ENCODE measurements at regions not wholly inside any gene's neighbourhood (a gene's known extent, or its start where the extent isn't known, plus 50 kb on each side); places are given as distances from the start of the nearest gene placed in this dataset.

DNA sequence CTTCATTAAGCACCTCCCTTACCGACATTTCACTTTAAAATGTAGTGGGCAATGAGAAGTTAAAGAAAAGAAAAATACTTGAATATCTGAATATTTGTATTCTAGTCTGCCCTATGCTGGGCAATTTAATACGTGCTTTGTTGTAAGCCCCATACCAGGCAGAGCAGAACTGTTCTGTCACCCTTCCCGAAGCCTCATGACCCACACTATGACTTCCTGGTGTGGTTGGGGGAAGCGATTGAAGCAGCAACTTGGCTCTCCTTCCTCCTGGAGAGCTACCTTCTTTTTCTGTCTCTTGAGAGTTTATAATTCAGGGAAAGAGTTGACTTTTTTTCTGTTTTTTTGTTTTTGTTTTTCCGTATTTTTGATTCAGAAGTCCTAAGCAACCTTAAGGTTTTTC, 243.7 kb downstream of the INHBA start:
- no peak overlapping the region for H3K9ac ChIP-seq (ENCODE audit: low read depth, low read length)
- no peaks in the 10 kb centered on the region for H3K4me1 ChIP-seq (ENCODE audit: control insufficient read depth, insufficient read depth, low read length)
- no peak overlapping the region for H3K4me3 ChIP-seq (ENCODE audit: low read depth, low read length)
- no peaks in the 10 kb centered on the region for H3K27me3 ChIP-seq (ENCODE audit: control insufficient read depth, insufficient read depth, low read length)
- no peaks in the 10 kb centered on the region for H3K9me3 ChIP-seq (ENCODE audit: control insufficient read depth, insufficient read depth, low read length)
- H3K36me3 ChIP-seq (ENCODE audit: control insufficient read depth, insufficient read depth, low read length) = no peaks in the 10 kb centered on the region

DNA sequence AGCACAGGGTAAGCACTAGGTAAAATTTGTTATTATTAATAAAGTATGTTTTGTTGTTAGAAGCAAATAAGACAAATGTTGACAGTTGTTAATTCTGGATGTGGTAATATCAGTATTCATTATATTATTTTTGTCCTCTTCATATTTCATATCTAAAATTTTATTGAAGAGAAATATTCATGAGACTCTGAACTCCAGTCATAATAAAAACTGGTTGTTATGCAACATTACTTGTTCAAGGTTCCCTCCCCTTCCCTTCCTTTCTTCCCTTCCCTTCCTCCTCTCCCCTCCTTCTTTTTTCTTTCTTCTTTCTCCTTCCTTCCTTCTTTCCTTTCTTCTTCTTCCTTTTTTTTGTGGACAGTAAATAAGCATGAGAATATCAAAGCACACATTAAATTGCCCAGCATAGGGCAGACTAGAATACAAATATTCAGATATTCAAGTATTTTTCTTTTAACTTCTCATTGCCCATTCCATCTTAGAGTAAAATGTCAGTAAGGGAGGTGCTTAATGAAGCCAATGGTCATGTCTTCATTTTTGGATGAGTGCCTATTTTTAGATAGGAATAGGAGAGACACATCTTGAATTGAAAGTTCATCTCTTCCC, 245.0 kb downstream of the INHBA start:
- no peak overlapping the region for H3K9ac ChIP-seq (ENCODE audit: low read depth, low read length)
- H3K4me3 ChIP-seq (ENCODE audit: low read depth, low read length) = no peak overlapping the region
- no peaks in the 10 kb centered on the region for H3K27me3 ChIP-seq (ENCODE audit: control insufficient read depth, insufficient read depth, low read length)
- no peaks in the 10 kb centered on the region for H3K4me1 ChIP-seq (ENCODE audit: control insufficient read depth, insufficient read depth, low read length)
- no peaks in the 10 kb centered on the region for H3K9me3 ChIP-seq (ENCODE audit: control insufficient read depth, insufficient read depth, low read length)
- H3K36me3 ChIP-seq (ENCODE audit: control insufficient read depth, insufficient read depth, low read length) = no peaks in the 10 kb centered on the region

DNA sequence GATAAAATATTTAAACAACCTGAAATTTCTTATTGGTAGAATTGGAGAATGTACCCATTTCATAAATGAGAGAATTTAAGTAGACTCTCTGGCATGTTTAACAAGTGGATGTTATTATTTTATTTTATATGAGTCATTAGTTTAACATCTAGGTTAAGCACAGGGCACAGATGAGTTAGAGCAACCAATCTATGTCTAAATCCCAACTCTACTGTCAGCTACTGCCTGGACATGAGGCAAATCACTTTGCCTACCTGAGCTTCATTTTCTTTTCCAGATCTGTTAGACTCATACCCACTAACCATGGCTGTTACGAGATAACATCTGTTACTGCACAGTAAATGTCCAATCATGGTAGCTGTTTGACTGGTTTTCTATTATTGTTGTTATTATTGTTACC, 251.1 kb downstream of the INHBA start:
- no peak overlapping the region for H3K9ac ChIP-seq (ENCODE audit: low read depth, low read length)
- no peaks in the 10 kb centered on the region for H3K27me3 ChIP-seq (ENCODE audit: control insufficient read depth, insufficient read depth, low read length)
- no peaks in the 10 kb centered on the region for H3K36me3 ChIP-seq (ENCODE audit: control insufficient read depth, insufficient read depth, low read length)
- peaks cover under 1% of the 10 kb centered on the region for H3K4me1 ChIP-seq (ENCODE audit: control insufficient read depth, insufficient read depth, low read length)
- no peak overlapping the region for H3K4me3 ChIP-seq (ENCODE audit: low read depth, low read length)
- H3K9me3 ChIP-seq (ENCODE audit: control insufficient read depth, insufficient read depth, low read length) = no peaks in the 10 kb centered on the region

DNA sequence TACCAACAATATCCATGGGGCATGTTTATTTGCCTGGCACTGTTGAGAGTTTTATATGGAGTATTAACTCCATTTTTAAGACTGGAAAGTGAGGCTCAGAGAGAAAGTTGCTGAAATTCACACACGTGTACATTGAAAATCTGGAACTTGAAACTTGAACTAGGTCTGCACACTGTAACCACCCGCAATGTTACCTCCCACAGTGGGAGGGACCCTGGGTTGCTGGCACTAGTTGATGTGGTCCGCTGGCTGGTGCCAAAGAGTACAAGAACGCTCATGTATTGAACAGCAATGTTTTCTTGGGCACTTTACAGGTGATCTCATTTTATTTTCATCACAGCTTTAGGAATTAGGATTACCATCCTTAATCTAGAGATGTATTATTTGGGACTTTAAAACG, 253.2 kb downstream of the INHBA start:
- no peaks in the 10 kb centered on the region for H3K36me3 ChIP-seq (ENCODE audit: control insufficient read depth, insufficient read depth, low read length)
- no peaks in the 10 kb centered on the region for H3K27me3 ChIP-seq (ENCODE audit: control insufficient read depth, insufficient read depth, low read length)
- H3K4me3 ChIP-seq (ENCODE audit: low read depth, low read length) = no peak overlapping the region
- no peak overlapping the region for H3K9ac ChIP-seq (ENCODE audit: low read depth, low read length)
- peaks cover 10% of the 10 kb centered on the region for H3K4me1 ChIP-seq (ENCODE audit: control insufficient read depth, insufficient read depth, low read length)
- no peaks in the 10 kb centered on the region for H3K9me3 ChIP-seq (ENCODE audit: control insufficient read depth, insufficient read depth, low read length)

DNA sequence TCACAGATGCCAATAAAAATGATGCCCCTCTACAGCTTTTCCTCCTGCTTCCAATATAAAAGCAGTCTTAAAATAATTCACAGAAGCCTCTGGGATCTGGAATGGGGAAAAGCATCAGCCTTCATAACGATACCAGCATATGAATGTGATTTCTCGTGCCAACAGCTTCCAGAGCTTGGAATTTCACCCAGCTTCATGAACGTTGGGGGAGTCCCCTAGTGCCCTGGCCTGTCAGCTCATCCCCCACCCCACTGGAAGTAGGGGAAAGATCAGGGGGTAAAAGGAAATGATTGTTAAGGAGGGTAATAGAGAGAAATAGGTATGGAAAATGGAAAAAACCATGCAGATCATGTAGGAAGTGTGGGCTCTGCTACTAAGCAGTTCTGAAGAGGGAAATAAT, 253.6 kb downstream of the INHBA start:
- H3K9me3 ChIP-seq (ENCODE audit: control insufficient read depth, insufficient read depth, low read length) = no peaks in the 10 kb centered on the region
- no peaks in the 10 kb centered on the region for H3K36me3 ChIP-seq (ENCODE audit: control insufficient read depth, insufficient read depth, low read length)
- H3K27me3 ChIP-seq (ENCODE audit: control insufficient read depth, insufficient read depth, low read length) = no peaks in the 10 kb centered on the region
- H3K4me1 ChIP-seq (ENCODE audit: control insufficient read depth, insufficient read depth, low read length) = peaks cover 10% of the 10 kb centered on the region
- H3K4me3 ChIP-seq (ENCODE audit: low read depth, low read length) = no peak overlapping the region
- H3K9ac ChIP-seq (ENCODE audit: low read depth, low read length) = no peak overlapping the region

DNA sequence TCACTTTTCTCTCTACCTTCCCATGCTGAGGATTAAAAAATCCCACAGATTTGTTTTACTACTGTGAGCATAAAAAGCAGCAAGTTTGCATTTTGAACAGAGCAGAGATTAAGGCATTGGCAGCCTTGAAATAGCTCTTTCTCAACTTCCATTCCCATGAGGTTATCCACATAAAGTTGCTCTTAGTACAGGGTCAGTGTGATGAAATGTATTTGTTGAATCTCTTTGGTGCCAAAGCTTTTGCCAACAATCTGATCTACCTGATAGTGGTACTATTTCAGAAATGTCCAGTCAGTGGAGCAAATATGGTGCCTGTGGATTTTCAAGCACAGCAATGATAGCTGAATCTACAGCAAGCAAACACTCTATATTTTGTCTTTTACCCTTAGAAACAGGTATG, 254.8 kb downstream of the INHBA start:
- no peaks in the 10 kb centered on the region for H3K9me3 ChIP-seq (ENCODE audit: control insufficient read depth, insufficient read depth, low read length)
- peaks cover 10% of the 10 kb centered on the region for H3K4me1 ChIP-seq (ENCODE audit: control insufficient read depth, insufficient read depth, low read length)
- H3K9ac ChIP-seq (ENCODE audit: low read depth, low read length) = no peak overlapping the region
- H3K4me3 ChIP-seq (ENCODE audit: low read depth, low read length) = no peak overlapping the region
- no peaks in the 10 kb centered on the region for H3K27me3 ChIP-seq (ENCODE audit: control insufficient read depth, insufficient read depth, low read length)
- no peaks in the 10 kb centered on the region for H3K36me3 ChIP-seq (ENCODE audit: control insufficient read depth, insufficient read depth, low read length)

DNA sequence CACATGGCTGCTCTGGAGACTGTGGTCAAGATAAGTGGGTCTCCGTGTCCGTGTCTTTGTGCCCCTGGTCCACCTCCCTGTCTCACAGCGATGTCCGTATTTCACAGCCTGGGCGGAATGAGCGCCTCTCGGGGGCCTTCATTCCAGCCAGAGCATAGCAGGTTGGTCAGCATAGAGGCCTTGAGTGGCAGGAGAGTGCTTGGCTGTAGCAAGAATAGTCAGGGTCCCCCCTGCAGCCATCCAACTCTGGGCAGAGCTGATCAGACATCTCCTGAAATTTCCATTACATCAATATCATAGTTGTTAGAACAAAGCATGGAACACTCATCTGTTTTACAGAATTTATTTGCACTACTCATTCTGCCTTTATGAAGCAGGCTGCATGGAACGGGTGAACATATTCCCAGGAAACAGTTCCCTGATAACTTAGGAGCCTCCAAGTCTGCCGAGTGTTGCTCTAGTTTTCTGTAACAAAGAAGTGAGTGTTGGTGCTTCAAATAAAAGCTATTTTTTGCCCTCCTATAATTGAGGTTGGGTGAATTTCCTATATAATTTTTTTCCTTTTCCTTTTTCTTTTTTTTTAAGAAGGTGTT, 255.3 kb downstream of the INHBA start:
- Histone ChIP-seq H3K9me3 (ENCODE audit: control insufficient read depth, insufficient read depth, low read length) (no peaks in the 10 kb centered on the region), H3K4me1 (ENCODE audit: control insufficient read depth, insufficient read depth, low read length) (peaks cover 10% of the 10 kb centered on the region), H3K36me3 (ENCODE audit: control insufficient read depth, insufficient read depth, low read length) (no peaks in the 10 kb centered on the region), H3K4me3 (ENCODE audit: low read depth, low read length) (no peak overlapping the region), H3K27me3 (ENCODE audit: control insufficient read depth, insufficient read depth, low read length) (no peaks in the 10 kb centered on the region), H3K9ac (ENCODE audit: low read depth, low read length) (no peak overlapping the region)

DNA sequence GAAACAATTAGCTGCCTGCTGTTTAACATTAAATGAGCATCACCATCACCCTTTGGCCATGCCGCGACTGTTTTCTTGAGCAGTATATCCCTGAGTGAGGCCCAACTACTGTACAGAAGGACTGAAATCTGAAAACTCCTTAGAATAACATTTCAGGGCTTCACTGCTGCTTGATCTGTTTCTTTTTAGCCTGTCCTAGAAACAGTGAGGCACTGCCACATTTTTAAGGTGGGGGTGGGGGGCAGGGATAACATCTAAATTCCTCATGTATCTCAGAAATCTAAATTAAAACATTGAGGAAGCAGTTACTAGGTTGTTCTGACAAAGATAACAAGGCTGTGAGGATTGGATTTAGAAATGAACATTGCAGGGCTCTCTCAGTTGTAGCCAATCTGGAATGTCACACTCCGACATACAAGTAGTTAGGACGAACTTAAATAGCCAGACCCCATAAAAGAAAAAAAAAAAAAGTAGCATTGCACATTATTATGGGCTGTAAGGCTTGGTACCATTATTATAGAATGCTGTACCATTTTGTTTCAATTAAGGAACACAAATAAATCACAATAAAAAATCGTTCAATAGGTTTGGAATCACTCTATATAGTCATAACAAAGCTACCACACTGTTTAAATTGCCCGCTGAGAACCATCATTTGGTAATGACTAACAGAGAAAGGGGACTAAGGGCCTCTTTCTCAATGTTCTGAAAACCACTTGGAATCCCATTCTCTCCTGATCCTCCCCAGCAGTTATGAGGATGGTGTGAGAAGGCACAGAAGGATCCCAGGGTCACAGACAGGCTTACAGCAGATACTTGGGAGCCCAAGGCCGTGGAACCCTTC, 256.1 kb downstream of the INHBA start:
- no peak overlapping the region for H3K4me3 ChIP-seq (ENCODE audit: low read depth, low read length)
- no peaks in the 10 kb centered on the region for H3K9me3 ChIP-seq (ENCODE audit: control insufficient read depth, insufficient read depth, low read length)
- peaks cover 10% of the 10 kb centered on the region for H3K4me1 ChIP-seq (ENCODE audit: control insufficient read depth, insufficient read depth, low read length)
- no peaks in the 10 kb centered on the region for H3K36me3 ChIP-seq (ENCODE audit: control insufficient read depth, insufficient read depth, low read length)
- H3K27me3 ChIP-seq (ENCODE audit: control insufficient read depth, insufficient read depth, low read length) = no peaks in the 10 kb centered on the region
- H3K9ac ChIP-seq (ENCODE audit: low read depth, low read length) = no peak overlapping the region

DNA sequence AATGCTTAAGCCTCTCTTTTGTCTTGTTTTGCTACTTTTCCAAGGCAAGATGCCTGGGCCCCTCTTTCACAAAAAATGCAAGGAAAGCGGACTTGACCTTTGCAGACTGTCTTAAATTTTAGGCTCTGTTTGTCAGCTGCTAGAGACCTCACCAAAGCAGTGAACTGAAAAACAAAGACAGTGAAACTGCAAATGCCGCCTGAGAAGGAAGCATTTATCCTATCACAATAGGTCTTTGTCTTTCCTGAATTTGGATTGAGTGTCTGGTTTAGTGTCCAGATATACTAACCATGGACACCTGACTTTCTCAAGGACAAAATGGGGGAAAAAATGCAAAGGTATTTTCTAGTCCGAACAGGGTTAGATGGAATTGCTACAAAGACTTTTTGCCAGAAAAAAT, 256.9 kb downstream of the INHBA start:
- H3K4me1 ChIP-seq (ENCODE audit: control insufficient read depth, insufficient read depth, low read length) = peaks cover 10% of the 10 kb centered on the region
- H3K9ac ChIP-seq (ENCODE audit: low read depth, low read length) = no peak overlapping the region
- H3K9me3 ChIP-seq (ENCODE audit: control insufficient read depth, insufficient read depth, low read length) = no peaks in the 10 kb centered on the region
- no peaks in the 10 kb centered on the region for H3K27me3 ChIP-seq (ENCODE audit: control insufficient read depth, insufficient read depth, low read length)
- no peak overlapping the region for H3K4me3 ChIP-seq (ENCODE audit: low read depth, low read length)
- no peaks in the 10 kb centered on the region for H3K36me3 ChIP-seq (ENCODE audit: control insufficient read depth, insufficient read depth, low read length)

DNA sequence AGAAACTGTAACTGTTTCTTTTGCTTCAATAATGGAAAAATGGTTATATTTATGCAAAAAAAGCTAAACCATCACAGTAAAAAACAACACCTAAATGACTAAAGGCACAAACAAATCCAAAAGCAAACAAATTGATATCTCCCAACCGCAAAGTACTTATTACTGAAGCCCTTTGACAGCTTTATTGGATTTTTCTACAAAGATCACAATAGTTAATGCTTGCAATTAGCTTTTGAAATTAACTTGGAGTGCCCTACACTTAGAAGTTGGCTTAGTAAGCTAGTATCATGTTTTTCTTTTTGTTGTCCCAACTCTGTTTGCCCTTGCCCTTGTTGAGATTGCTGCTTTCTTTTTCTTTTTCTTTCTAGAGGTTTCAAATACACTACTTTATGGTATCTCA, 257.5 kb downstream of the INHBA start:
- Histone ChIP-seq H3K9ac (ENCODE audit: low read depth, low read length) (no peak overlapping the region), H3K27me3 (ENCODE audit: control insufficient read depth, insufficient read depth, low read length) (no peaks in the 10 kb centered on the region), H3K9me3 (ENCODE audit: control insufficient read depth, insufficient read depth, low read length) (no peaks in the 10 kb centered on the region), H3K36me3 (ENCODE audit: control insufficient read depth, insufficient read depth, low read length) (no peaks in the 10 kb centered on the region), H3K4me1 (ENCODE audit: control insufficient read depth, insufficient read depth, low read length) (peaks cover 10% of the 10 kb centered on the region), H3K4me3 (ENCODE audit: low read depth, low read length) (no peak overlapping the region)

DNA sequence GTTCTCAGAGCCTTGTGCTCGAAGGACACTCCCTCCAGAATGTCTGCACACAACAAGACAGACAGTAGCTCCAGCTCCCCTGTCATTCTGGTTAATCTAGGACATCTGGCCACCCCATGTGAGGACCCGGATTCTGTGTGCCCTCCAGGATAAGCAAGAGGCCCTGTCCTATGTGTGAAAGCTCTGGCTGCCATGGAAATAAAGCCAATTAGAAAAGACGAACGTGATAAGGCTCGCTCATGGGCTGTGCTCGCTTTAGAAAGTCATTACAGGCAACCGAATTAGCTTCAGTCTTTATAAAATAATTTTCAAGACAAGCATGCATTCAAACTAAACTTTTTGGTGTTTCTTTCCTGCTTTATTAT, 263.4 kb downstream of the INHBA start:
- Histone ChIP-seq H3K27me3 (ENCODE audit: control insufficient read depth, insufficient read depth, low read length) (no peaks in the 10 kb centered on the region), H3K4me1 (ENCODE audit: control insufficient read depth, insufficient read depth, low read length) (no peaks in the 10 kb centered on the region), H3K4me3 (ENCODE audit: low read depth, low read length) (no peak overlapping the region), H3K9me3 (ENCODE audit: control insufficient read depth, insufficient read depth, low read length) (no peaks in the 10 kb centered on the region), H3K36me3 (ENCODE audit: control insufficient read depth, insufficient read depth, low read length) (no peaks in the 10 kb centered on the region), H3K9ac (ENCODE audit: low read depth, low read length) (no peak overlapping the region)
